Spleen (tissue), 11 donors: ENCODE measurements at regions not wholly inside any gene's neighbourhood (a gene's known extent, or its start where the extent isn't known, plus 50 kb on each side); places are given as distances from the start of the nearest gene placed in this dataset.
"Not testable (repeated sequence)": the region's sequence is repeated elsewhere in the genome, so short reads cannot be mapped to it uniquely, and the experiment has no call there.

Experiments used
- DNase-seq: peaks from one replicate; pipeline ENCODE4 v3.0.0-alpha.2; 2020
- H3K27ac ChIP-seq, 8 donors: fragments of 200-600 bp; sonication (generic) in 7 of 8; 1 replicate in 4 of 8; 2 replicates in 4 of 8; pipeline versions ENCODE4 v1.5.0 to v1.8.0; 2016 to 2021; ENCODE audit warnings: inconsistent platforms in 4 of 8, mild to moderate bottlenecking in 4 of 8, moderate library complexity in 1 of 8
- H3K27me3 ChIP-seq, 7 donors: fragments of 200-600 bp; sonication (generic) in 6 of 7; replicated peaks in 1 of 7; 1 replicate in 4 of 7; 2 replicates in 3 of 7; pipeline versions ENCODE4 v1.5.0 to v1.8.0; 2016 to 2021; ENCODE audit warnings: inconsistent platforms in 3 of 7, mild to moderate bottlenecking in 1 of 7
- H3K36me3 ChIP-seq, 6 donors: fragments of 200-600 bp; sonication (generic) in 5 of 6; 1 replicate in 4 of 6; 2 replicates in 2 of 6; pipeline versions ENCODE4 v1.5.0 to v1.8.0; 2016 to 2021; ENCODE audit warnings: inconsistent platforms in 2 of 6
- H3K4me1 ChIP-seq, 6 donors: fragments of 200-600 bp; sonication (generic) in 5 of 6; 1 replicate in 3 of 6; 2 replicates in 3 of 6; pipeline versions ENCODE4 v1.5.0 to v1.8.0; 2016 to 2021; ENCODE audit warnings: inconsistent platforms in 3 of 6
- H3K4me3 ChIP-seq, 8 donors: fragments of 200-600 bp; sonication (generic) in 7 of 8; 1 replicate in 4 of 8; 2 replicates in 4 of 8; pipeline versions ENCODE4 v1.5.0 to v1.8.0; 2016 to 2021; ENCODE audit warnings: inconsistent platforms in 4 of 8, mild to moderate bottlenecking in 4 of 8, moderate library complexity in 2 of 8
- H3K9me3 ChIP-seq, 8 donors: fragments of 200-600 bp; sonication (generic) in 7 of 8; 1 replicate in 4 of 8; 2 replicates in 4 of 8; pipeline versions ENCODE4 v1.5.0 to v1.8.0; 2016 to 2021; ENCODE audit warnings: inconsistent platforms in 4 of 8
- POLR2A ChIP-seq, 3 donors: fragments of 450-650 bp; IDR thresholded peaks; one replicate each; pipeline ENCODE4 v1.5.1; 2017; ENCODE audit warnings: antibody characterized with exemption in 3 of 3, mild to moderate bottlenecking in 1 of 3
- POLR2AphosphoS5 ChIP-seq, 3 donors: sonication (generic); formaldehyde crosslinking; IDR thresholded peaks; one replicate each; pipeline ENCODE4 v1.5.1; 2017; ENCODE audit warnings: antibody characterized with exemption in 3 of 3
- WGBS, 5 donors: extraction: QIAGEN DNeasy Blood & Tissue Kit in 3 of 5; methylation state at CpG; one replicate each; pipeline versions ENCODE4 v1.1.5 to v1.1.7; 2013 to 2018; 5-methylcytosine and 5-hydroxymethylcytosine counted together
- intact Hi-C: fragments of 100-400 bp; cut with DNase I; formaldehyde crosslinking; loops from one replicate; pipeline ENCODE4 v1.15.0; 2023; ENCODE audit warnings: low total_unique reads
- TF ChIP-seq, protein P1 (sequence below), 11 experiments: fragments of 200-600 bp in 7 of 11; fragments of 450-650 bp in 4 of 11; sonication (generic) in 4 of 11; IDR thresholded peaks in 8 of 11; conservative IDR thresholded peaks in 3 of 11; 1 replicate in 7 of 11; 2 replicates in 4 of 11; pipeline versions ENCODE4 v1.4.0 to v1.8.0; 2016 to 2021; ENCODE audit warnings: antibody characterized with exemption in 11 of 11, inconsistent platforms in 4 of 11, mild to moderate bottlenecking in 1 of 11
- donor health status: healthy with polysubstance abuse.
- donor health status: DM: no; HTN: no; CAD: no; lungs with moderate emphysema.
- donor health status: DM: no; HTN: no; CAD: no.
- donor health status: Bipolar disorder and iron deficiency.
- donor health status: healthy.
- donor health status: DM: no; HTN: no; CAD: no.
- donor health status: DM: yes; HTN: yes; CAD: no.

DNA sequence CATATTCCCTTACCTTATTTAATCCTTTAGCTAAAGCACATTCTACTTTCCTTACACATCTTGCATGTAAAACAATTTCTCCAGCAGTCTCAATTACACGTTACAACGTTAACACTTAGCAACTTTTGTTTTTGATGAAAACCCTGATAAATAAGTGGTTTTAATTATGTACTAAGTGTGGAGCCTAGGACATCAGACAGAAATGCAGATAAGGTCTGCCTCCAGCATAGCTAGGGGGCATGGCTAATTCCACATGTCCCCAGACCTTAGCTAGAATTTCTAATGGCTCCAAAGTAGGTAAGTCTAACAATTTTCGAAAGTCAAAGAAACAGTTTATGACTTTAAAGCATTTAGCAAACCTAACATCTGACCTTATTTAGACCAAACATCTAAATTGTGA, 77.4 kb upstream of the TERB2 start:
- intact Hi-C loops: no loop called here
- 85 to 93% (median 91%) methylated on average over 3 of the region's 3 CpGs for WGBS, 5 donors

DNA sequence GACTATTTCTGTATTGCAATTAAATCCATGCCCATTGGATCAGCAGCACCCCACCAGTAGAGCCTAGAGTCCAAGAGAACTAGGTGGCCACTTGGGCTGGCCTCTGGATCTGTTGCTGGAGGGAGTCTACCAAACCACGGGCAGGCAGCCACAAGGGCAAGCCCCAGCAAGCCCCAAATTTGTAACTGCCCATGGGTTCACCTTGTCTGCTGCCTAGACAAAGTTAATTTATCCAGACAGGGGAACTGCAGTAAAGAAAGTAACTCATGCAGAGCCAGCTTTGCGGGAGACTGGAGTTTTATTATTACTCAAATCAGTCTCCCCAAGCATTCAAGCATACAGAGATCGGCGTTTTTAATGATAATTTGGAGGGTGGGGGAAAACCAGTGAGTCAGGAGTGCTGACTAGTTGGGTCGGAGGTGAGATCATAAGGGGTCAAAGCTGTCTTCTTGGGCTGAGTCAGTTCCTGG, 74.0 kb upstream of the TERB2 start:
- TF ChIP-seq POLR2A (IDR thresholded peaks at IDR 0.05) (no peak), POLR2AphosphoS5 (IDR thresholded peaks at IDR 0.05) (no peak)
- TF ChIP-seq, protein P1, sequence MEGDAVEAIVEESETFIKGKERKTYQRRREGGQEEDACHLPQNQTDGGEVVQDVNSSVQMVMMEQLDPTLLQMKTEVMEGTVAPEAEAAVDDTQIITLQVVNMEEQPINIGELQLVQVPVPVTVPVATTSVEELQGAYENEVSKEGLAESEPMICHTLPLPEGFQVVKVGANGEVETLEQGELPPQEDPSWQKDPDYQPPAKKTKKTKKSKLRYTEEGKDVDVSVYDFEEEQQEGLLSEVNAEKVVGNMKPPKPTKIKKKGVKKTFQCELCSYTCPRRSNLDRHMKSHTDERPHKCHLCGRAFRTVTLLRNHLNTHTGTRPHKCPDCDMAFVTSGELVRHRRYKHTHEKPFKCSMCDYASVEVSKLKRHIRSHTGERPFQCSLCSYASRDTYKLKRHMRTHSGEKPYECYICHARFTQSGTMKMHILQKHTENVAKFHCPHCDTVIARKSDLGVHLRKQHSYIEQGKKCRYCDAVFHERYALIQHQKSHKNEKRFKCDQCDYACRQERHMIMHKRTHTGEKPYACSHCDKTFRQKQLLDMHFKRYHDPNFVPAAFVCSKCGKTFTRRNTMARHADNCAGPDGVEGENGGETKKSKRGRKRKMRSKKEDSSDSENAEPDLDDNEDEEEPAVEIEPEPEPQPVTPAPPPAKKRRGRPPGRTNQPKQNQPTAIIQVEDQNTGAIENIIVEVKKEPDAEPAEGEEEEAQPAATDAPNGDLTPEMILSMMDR (IDR thresholded peaks at IDR 0.05 in 8 of 11, conservative IDR thresholded peaks at IDR 0.05 in 3 of 11): no peak

More for the DNA sequence above, 77.4 kb upstream of the TERB2 start:
- Histone ChIP-seq H3K36me3 (no peaks in the 10 kb centered on the region), H3K4me3 (no peak overlapping the region), H3K9me3 (peaks cover 3 to 61% (median 58%) of the 10 kb centered on the region in 8 donors), H3K27ac (no peak overlapping the region), H3K4me1 (no peaks in the 10 kb centered on the region), H3K27me3 (no peaks in the 10 kb centered on the region)
- TF ChIP-seq, protein P1 (IDR thresholded peaks at IDR 0.05 in 8 of 11, conservative IDR thresholded peaks at IDR 0.05 in 3 of 11): no peak
- TF ChIP-seq POLR2AphosphoS5 (IDR thresholded peaks at IDR 0.05) (no peak), POLR2A (IDR thresholded peaks at IDR 0.05) (no peak)
- DNase-seq: no peak

DNA sequence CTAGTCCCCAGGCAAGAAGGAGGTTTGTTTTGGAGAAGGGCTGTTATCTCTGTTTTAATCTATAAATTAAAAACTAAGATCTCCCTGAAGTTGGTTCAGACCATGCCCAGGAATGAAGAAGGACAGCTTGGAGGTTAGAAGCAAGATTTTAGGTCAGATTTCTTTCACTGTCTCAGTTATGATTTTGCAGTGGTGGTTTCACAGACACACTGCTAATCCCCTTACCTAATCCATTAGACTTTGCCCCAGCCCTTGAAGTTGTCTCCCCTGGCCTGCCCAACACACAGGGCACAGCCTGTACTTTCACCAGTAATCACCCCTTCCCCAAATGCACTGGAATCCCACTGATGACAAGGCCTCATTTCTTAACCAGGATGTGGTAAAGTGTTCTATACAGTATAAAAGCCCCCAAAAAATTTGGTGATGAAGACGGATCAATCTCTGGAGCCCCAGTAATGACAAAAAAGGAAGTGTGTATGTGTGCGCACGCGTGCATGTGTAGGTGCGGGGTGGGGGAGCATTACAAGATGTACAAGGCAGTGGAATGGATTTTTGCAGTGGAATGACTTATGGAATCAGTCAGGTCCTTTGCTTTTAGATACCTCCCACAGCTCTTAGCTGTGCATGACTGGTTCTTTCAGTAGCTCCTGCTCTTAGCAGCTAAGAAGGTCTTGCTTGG, 73.1 kb upstream of the TERB2 start:
- TF ChIP-seq, protein P1 (IDR thresholded peaks at IDR 0.05 in 8 of 11, conservative IDR thresholded peaks at IDR 0.05 in 3 of 11): no peak
- TF ChIP-seq POLR2A (IDR thresholded peaks at IDR 0.05) (no peak), POLR2AphosphoS5 (IDR thresholded peaks at IDR 0.05) (no peak)
- Histone ChIP-seq H3K36me3 (no peaks in the 10 kb centered on the region), H3K9me3 (peaks cover 0 to 19% (median 16%) of the 10 kb centered on the region in 8 donors), H3K4me1 (no peaks in the 10 kb centered on the region), H3K27me3 (no peaks in the 10 kb centered on the region), H3K4me3 (no peak overlapping the region), H3K27ac (no peak overlapping the region)
- intact Hi-C loops: no loop called here
- no peak for DNase-seq
- 76 to 87% (median 79%) methylated on average over 5 of the region's 5 CpGs for WGBS, 5 donors

More for the DNA sequence above, 74.0 kb upstream of the TERB2 start:
- H3K9me3 ChIP-seq: peaks cover 0 to 27% (median 24%) of the 10 kb centered on the region in 8 donors
- WGBS, 5 donors: 61 to 72% (median 66%) methylated on average over 5 of the region's 5 CpGs
- no peaks in the 10 kb centered on the region for H3K27me3 ChIP-seq
- no peak overlapping the region for H3K4me3 ChIP-seq
- intact Hi-C loops: no loop called here
- H3K4me1 ChIP-seq: no peaks in the 10 kb centered on the region
- no peak for DNase-seq
- no peaks in the 10 kb centered on the region for H3K36me3 ChIP-seq
- no peak overlapping the region for H3K27ac ChIP-seq

DNA sequence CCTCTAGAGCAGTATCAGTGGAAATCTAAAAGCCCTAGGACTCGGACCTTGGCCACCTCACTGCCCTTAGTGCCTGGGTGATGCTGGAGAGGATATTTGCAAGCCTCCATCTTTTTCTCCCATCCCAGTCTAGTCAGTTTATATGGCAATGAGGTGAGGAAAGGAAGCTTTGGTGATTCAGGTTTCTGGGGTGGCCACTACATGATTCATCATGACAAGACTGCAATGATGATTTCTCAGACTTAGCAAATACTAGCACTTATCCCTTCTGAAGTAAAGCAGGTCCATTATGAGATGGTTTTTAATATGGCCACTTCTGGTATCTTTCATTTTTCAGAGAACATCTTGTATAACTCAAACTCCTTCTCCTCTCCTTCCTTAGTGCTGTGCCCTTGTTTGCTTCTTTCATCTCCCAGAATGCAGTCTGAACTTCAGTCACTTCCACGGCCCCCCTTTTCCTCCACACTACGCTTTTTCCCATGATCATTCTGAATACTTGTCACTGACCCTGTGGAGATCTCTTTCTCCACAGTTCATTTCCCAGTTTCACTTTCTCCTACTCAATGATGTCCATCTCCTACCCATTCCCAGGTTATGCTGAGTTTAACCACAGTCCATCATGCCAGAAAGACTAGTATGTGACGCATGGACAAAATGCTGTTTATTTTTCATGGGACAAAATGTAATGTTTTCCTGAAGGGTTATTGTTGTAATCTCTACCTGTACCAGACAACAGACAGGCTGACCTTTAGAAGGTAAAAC, 57.4 kb upstream of the TERB2 start:
- DNase-seq, H3K9me3 ChIP-seq, H3K27ac ChIP-seq, H3K36me3 ChIP-seq, H3K4me3 ChIP-seq, intact Hi-C loops, H3K4me1 ChIP-seq: not testable (repeated sequence)
- peaks cover 0 to 11% (median 0%) of the 10 kb centered on the region in 7 donors for H3K27me3 ChIP-seq
- WGBS, 5 donors: 85 to 94% (median 89%) methylated on average over 2 to 4 of the region's 4 CpGs

DNA sequence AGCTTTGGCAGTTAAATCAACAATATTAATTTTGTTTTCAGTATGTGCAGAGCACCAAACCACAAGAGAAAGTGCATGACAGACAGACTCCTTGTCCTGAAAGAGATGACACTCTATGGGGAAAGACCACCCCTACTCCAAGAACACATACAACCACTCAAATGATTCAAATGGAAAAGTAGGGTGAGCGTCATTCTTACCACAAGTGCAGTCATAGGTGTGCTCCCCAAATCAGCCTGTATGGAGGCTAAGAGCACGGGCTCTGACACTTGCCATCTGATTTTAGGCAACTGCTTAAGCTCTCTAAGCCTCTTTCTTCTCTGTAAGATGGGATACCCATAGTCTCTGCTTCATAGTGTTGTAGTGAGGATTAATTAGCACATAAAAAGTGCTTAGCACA, 56.7 kb upstream of the TERB2 start:
- 44 to 97% (median 80%) methylated on average over 1 to 2 of the region's 2 CpGs for whole genome bisulfite sequencing, 5 donors
- DNase-seq, H3K9me3 ChIP-seq, intact Hi-C loops, H3K4me1 ChIP-seq, H3K27ac ChIP-seq, H3K36me3 ChIP-seq, H3K4me3 ChIP-seq: not testable (repeated sequence)
- H3K27me3 ChIP-seq: peaks cover 0 to 11% (median 0%) of the 10 kb centered on the region in 7 donors

DNA sequence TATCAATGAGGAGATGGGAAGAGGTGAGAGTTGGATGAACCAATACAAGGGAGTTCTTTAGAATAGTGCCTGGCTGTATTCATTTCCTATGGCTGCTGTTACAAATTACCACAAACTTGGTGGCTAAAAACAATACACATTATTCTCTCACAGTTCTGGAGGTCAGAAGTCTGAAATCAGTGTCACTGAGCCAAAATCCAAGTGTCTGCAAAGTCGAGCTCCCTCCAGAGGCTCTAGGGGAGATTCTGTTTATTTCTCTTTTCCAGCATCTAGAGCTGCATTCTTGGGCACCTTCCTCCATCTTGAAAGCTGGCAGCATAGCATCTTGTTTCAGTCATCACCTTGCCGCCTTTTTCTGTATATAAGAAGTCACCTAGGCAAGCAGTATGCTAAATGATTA, 55.7 kb upstream of the TERB2 start:
- 73 to 86% (median 76%) methylated on average over 2 of the region's 2 CpGs for WGBS, 5 donors
- H3K27me3 ChIP-seq, DNase-seq, H3K36me3 ChIP-seq, H3K4me3 ChIP-seq, intact Hi-C loops, H3K27ac ChIP-seq, H3K9me3 ChIP-seq, H3K4me1 ChIP-seq: not testable (repeated sequence)

DNA sequence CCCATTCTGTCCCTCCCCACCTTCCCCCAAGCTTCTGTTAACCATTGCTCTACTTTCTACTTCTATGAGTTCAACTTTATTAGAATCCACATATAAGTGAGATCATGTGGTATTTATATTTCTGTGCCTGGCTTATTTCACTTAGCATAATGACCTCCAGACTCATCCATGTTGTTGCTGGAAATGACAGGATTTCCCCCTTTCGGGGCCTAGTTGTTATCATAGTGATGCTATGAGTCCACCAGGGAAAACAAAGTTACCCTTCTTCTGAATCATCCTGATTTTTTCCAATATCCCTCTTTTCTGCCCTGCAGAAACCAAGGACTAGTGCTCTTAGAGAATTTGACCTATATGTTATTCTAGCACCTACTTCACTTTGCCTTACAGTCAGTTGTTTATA, 53.2 kb upstream of the TERB2 start:
- DNase-seq, H3K36me3 ChIP-seq, H3K9me3 ChIP-seq, H3K4me3 ChIP-seq, H3K27ac ChIP-seq, H3K4me1 ChIP-seq, intact Hi-C loops, H3K27me3 ChIP-seq: not testable (repeated sequence)
- 54 to 95% (median 79%) methylated on average over 1 of the region's 1 CpG for WGBS, 5 donors
